Suprapubic skin (tissue), 4 donors: ENCODE measurements at regions not wholly inside any gene's neighbourhood (a gene's known extent, or its start where the extent isn't known, plus 50 kb on each side); places are given as distances from the start of the nearest gene placed in this dataset.

Experiments used
- DNase-seq, 2 donors: peaks; one replicate each; pipeline ENCODE4 v3.0.0-alpha.2; 2019; ENCODE audit warnings: low spot score in 2 of 2
- H3K27ac ChIP-seq: fragments of 200-600 bp; sonication (generic); one replicate; pipeline ENCODE4 v1.5.1; 2019
- H3K27me3 ChIP-seq: fragments of 200-600 bp; sonication (generic); one replicate; pipeline ENCODE4 v1.5.1; 2019
- H3K36me3 ChIP-seq: fragments of 200-600 bp; sonication (generic); one replicate; pipeline ENCODE4 v1.5.1; 2019
- H3K4me1 ChIP-seq: fragments of 200-600 bp; sonication (generic); one replicate; pipeline ENCODE4 v1.5.1; 2019
- H3K4me3 ChIP-seq: fragments of 200-600 bp; sonication (generic); one replicate; pipeline ENCODE4 v1.5.1; 2019; ENCODE audit warnings: mild to moderate bottlenecking
- H3K9me3 ChIP-seq: fragments of 200-600 bp; sonication (generic); one replicate; pipeline ENCODE4 v1.5.1; 2019
- EP300 ChIP-seq: sonication (generic); formaldehyde crosslinking; IDR thresholded peaks from one replicate; pipeline ENCODE4 v1.6.1; 2017; ENCODE audit warnings: antibody characterized with exemption
- POLR2A ChIP-seq, 2 donors: fragments of 450-650 bp; IDR thresholded peaks; one replicate each; pipeline ENCODE4 v1.6.1; 2017; ENCODE audit warnings: antibody characterized with exemption in 2 of 2, mild to moderate bottlenecking in 2 of 2, moderate library complexity in 2 of 2
- POLR2AphosphoS5 ChIP-seq, 3 donors: sonication (generic); formaldehyde crosslinking; IDR thresholded peaks; one replicate each; pipeline ENCODE4 v1.6.1; 2017; ENCODE audit warnings: antibody characterized with exemption in 3 of 3
- WGBS: methylation state at CpG from one replicate; pipeline ENCODE4 v1.1.5; 2018; 5-methylcytosine and 5-hydroxymethylcytosine counted together
- TF ChIP-seq, protein P1 (sequence below), 2 donors: fragments of 200-600 bp in 1 of 2; fragments of 450-650 bp in 1 of 2; sonication (generic) in 1 of 2; IDR thresholded peaks; one replicate each; pipeline ENCODE4 v1.5.1; 2016 to 2019; ENCODE audit warnings: antibody characterized with exemption in 2 of 2, mild to moderate bottlenecking in 1 of 2, moderate library complexity in 1 of 2

DNA sequence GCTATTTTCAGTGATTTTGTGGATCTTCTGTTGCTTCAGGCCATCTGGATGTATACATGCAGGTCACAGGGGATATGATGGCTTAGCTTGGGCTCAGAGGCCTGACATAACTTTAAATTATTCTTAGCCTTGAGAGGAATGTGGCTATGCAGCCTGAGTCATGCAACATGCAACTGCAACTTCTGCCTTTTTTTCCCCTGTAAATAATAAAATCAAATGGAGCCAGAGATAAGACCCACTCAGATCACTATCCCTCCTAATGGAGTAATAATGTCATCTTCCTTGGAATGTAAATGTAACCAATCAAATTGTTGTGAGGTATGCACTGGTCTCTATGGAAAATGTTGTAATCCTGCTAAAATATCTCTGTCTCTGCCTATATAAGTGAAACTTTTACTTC lies 54.9 kb downstream of the MAGEB17 start:
- Histone ChIP-seq H3K27me3 (no peaks in the 10 kb centered on the region), H3K36me3 (no peaks in the 10 kb centered on the region), H3K4me3 (no peak overlapping the region), H3K4me1 (no peaks in the 10 kb centered on the region), H3K27ac (no peak overlapping the region), H3K9me3 (no peaks in the 10 kb centered on the region)
- TF ChIP-seq, protein P1, sequence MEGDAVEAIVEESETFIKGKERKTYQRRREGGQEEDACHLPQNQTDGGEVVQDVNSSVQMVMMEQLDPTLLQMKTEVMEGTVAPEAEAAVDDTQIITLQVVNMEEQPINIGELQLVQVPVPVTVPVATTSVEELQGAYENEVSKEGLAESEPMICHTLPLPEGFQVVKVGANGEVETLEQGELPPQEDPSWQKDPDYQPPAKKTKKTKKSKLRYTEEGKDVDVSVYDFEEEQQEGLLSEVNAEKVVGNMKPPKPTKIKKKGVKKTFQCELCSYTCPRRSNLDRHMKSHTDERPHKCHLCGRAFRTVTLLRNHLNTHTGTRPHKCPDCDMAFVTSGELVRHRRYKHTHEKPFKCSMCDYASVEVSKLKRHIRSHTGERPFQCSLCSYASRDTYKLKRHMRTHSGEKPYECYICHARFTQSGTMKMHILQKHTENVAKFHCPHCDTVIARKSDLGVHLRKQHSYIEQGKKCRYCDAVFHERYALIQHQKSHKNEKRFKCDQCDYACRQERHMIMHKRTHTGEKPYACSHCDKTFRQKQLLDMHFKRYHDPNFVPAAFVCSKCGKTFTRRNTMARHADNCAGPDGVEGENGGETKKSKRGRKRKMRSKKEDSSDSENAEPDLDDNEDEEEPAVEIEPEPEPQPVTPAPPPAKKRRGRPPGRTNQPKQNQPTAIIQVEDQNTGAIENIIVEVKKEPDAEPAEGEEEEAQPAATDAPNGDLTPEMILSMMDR (IDR thresholded peaks at IDR 0.05) = no peak
- TF ChIP-seq POLR2AphosphoS5 (IDR thresholded peaks at IDR 0.05) (no peak), EP300 (no peak), POLR2A (IDR thresholded peaks at IDR 0.05) (no peak)
- no peak for DNase-seq

DNA sequence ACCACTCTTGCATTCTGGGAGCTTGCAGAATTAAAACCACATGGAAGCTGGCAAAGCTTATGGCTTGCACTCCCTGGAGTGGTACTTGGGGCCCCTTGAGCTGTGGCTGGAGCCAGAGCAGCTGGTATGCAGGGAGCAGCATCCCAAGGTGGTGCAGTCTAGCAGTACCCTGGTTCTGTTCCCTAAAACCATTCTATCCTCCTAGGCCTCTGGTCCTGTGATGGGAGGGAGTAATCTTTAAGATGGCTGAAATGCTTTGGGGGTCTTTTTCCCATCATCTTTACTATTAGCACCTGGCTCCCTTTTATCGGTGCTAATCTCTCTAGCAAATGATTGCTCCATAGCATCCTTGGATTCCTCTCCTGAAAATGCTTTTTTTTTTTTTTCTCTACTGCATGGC lies 56.1 kb downstream of the MAGEB17 start:
- Histone ChIP-seq H3K36me3 (no peaks in the 10 kb centered on the region), H3K9me3 (no peaks in the 10 kb centered on the region), H3K27me3 (no peaks in the 10 kb centered on the region), H3K4me1 (no peaks in the 10 kb centered on the region), H3K4me3 (no peak overlapping the region), H3K27ac (no peak overlapping the region)
- DNase-seq = no peak
- 87% methylated on average over 1 of the region's 1 CpG for WGBS
- TF ChIP-seq POLR2A (IDR thresholded peaks at IDR 0.05) (no peak), POLR2AphosphoS5 (IDR thresholded peaks at IDR 0.05) (no peak), EP300 (no peak)
- TF ChIP-seq, protein P1 (IDR thresholded peaks at IDR 0.05) = no peak

DNA sequence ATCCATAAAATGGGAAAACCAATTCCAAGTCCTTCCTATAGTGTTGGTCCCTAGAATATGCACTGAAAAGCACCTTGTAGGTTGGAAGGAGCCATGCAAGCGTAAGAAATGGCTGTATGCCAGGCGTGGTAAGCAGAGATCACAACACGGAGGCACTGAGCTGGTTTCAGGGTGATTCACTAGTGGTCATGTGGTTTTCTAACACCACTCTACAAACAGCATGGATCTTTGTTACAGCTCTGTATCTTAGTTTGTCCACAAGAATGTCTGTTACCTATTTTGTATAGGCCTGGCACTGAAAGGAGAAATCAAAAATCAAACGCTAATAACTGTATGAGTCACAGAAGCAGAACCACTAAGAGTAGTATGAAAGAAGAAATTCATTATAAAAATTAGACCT lies 71.9 kb downstream of the MAGEB17 start:
- Histone ChIP-seq H3K4me3 (no peak overlapping the region), H3K9me3 (no peaks in the 10 kb centered on the region), H3K36me3 (no peaks in the 10 kb centered on the region), H3K4me1 (no peaks in the 10 kb centered on the region), H3K27me3 (no peaks in the 10 kb centered on the region), H3K27ac (no peak overlapping the region)
- DNase-seq = no peak
- TF ChIP-seq POLR2A (IDR thresholded peaks at IDR 0.05) = no peak
- no peak for TF ChIP-seq POLR2AphosphoS5 (IDR thresholded peaks at IDR 0.05)
- no peak for TF ChIP-seq EP300
- TF ChIP-seq, protein P1 (IDR thresholded peaks at IDR 0.05) = no peak
- 76% methylated on average over 4 of the region's 4 CpGs for WGBS

- no peaks in the 10 kb centered on the region for H3K36me3 ChIP-seq
- TF ChIP-seq POLR2A (IDR thresholded peaks at IDR 0.05) (no peak), EP300 (no peak), POLR2AphosphoS5 (IDR thresholded peaks at IDR 0.05) (no peak)
- TF ChIP-seq, protein P1 (IDR thresholded peaks at IDR 0.05) = no peak
- DNase-seq = no peak
- no peak overlapping the region for H3K4me3 ChIP-seq
- H3K4me1 ChIP-seq = no peaks in the 10 kb centered on the region
- WGBS = 83% methylated on average over 2 of the region's 2 CpGs
- H3K27ac ChIP-seq = no peak overlapping the region
- H3K27me3 ChIP-seq = no peaks in the 10 kb centered on the region
- H3K9me3 ChIP-seq = no peaks in the 10 kb centered on the region
These were observed 73.1 kb downstream of the MAGEB17 start for GRCh38 chrX:16240231-16240905.

DNA sequence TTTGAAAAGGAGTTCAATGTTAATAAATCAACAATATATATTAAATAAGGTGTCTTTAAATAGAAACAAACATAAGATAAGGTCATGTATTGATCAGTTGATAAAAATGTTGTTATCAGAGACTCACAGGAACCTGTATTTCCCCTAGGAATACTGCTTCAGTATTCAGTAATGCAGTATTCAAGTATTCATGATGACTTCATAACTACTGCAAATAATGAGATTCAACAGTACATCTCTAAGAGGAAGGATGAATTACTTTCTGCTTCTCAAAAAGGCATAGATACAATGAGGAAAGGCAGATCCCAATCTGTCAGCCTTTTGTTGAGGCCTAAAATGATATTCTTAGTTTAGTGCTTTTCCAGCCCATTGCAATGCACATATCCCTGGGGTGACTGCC lies 73.7 kb downstream of the MAGEB17 start:
- no peaks in the 10 kb centered on the region for H3K36me3 ChIP-seq
- TF ChIP-seq POLR2AphosphoS5 (IDR thresholded peaks at IDR 0.05) (no peak), EP300 (no peak), POLR2A (IDR thresholded peaks at IDR 0.05) (no peak)
- TF ChIP-seq, protein P1 (IDR thresholded peaks at IDR 0.05) = no peak
- no peaks in the 10 kb centered on the region for H3K27me3 ChIP-seq
- no peak overlapping the region for H3K4me3 ChIP-seq
- no peaks in the 10 kb centered on the region for H3K4me1 ChIP-seq
- no peak for DNase-seq
- no peaks in the 10 kb centered on the region for H3K9me3 ChIP-seq
- H3K27ac ChIP-seq = no peak overlapping the region
